ENCODE measurements at regions not wholly inside any gene's neighbourhood (a gene's known extent, or its start where the extent isn't known, plus 50 kb on each side); places are given as distances from the start of the nearest gene placed in this dataset.

GRCh38 chr1:5809207-5809788 lies 182.9 kb downstream of the NPHP4 start:
- H3K4me3 ChIP-seq: no peak overlapping the region
- no peaks in the 10 kb centered on the region for H3K4me1 ChIP-seq
- no peaks in the 10 kb centered on the region for H3K9me3 ChIP-seq
- no peak for TF ChIP-seq EP300 (IDR thresholded peaks at IDR 0.05)
- no peak for TF ChIP-seq POLR2A (IDR thresholded peaks at IDR 0.05)
- no peak for TF ChIP-seq CTCF (IDR thresholded peaks at IDR 0.05)
- TF ChIP-seq POLR2AphosphoS5 (IDR thresholded peaks at IDR 0.05): no peak
- no peaks in the 10 kb centered on the region for H3K36me3 ChIP-seq
- intact Hi-C loops (cut with DNase I): no loop called here
- peaks cover 0 to 10% (median 0%) of the 10 kb centered on the region in 3 donors for H3K27me3 ChIP-seq
- no peak overlapping the region for H3K27ac ChIP-seq
- no peak for DNase-seq
- WGBS, 2 donors: 89 to 94% methylated on average over 9 of the region's 9 CpGs

GRCh38 chr1:5803851-5804250 lies 188.4 kb downstream of the NPHP4 start:
- TF ChIP-seq EP300 (IDR thresholded peaks at IDR 0.05) (no peak), POLR2A (IDR thresholded peaks at IDR 0.05) (no peak), CTCF (IDR thresholded peaks at IDR 0.05) (no peak), POLR2AphosphoS5 (IDR thresholded peaks at IDR 0.05) (no peak)
- intact Hi-C loops (cut with DNase I): no loop called here

GRCh38 chr1:5802606-5803005 lies 189.6 kb downstream of the NPHP4 start:
- TF ChIP-seq CTCF (IDR thresholded peaks at IDR 0.05) (no peak), POLR2AphosphoS5 (IDR thresholded peaks at IDR 0.05) (no peak), POLR2A (IDR thresholded peaks at IDR 0.05) (no peak), EP300 (IDR thresholded peaks at IDR 0.05) (no peak)
- H3K36me3 ChIP-seq: no peaks in the 10 kb centered on the region
- WGBS, 2 donors: 78 to 86% methylated on average over 1 of the region's 1 CpG
- H3K27me3 ChIP-seq: no peaks in the 10 kb centered on the region
- no peaks in the 10 kb centered on the region for H3K4me1 ChIP-seq
- intact Hi-C loops (cut with DNase I): no loop called here
- DNase-seq: no peak
- no peaks in the 10 kb centered on the region for H3K9me3 ChIP-seq
- no peak overlapping the region for H3K27ac ChIP-seq
- H3K4me3 ChIP-seq: no peak overlapping the region

More at GRCh38 chr1:5803851-5804250, 188.4 kb downstream of the NPHP4 start:
- Histone ChIP-seq H3K27me3 (no peaks in the 10 kb centered on the region), H3K36me3 (no peaks in the 10 kb centered on the region), H3K27ac (no peak overlapping the region), H3K4me3 (no peak overlapping the region), H3K4me1 (no peaks in the 10 kb centered on the region), H3K9me3 (no peaks in the 10 kb centered on the region)
- DNase-seq: no peak

- intact Hi-C loops (cut with DNase I): no loop called here
- no peaks in the 10 kb centered on the region for H3K4me1 ChIP-seq
- 90 to 92% methylated on average over 7 of the region's 7 CpGs for WGBS, 2 donors
These were observed 193.3 kb downstream of the NPHP4 start for GRCh38 chr1:5798904-5799303.

More at GRCh38 chr1:5798904-5799303, 193.3 kb downstream of the NPHP4 start:
- H3K27ac ChIP-seq: no peak overlapping the region
- no peaks in the 10 kb centered on the region for H3K9me3 ChIP-seq
- H3K36me3 ChIP-seq: no peaks in the 10 kb centered on the region
- TF ChIP-seq POLR2A (IDR thresholded peaks at IDR 0.05) (no peak), POLR2AphosphoS5 (IDR thresholded peaks at IDR 0.05) (no peak), EP300 (IDR thresholded peaks at IDR 0.05) (no peak), CTCF (IDR thresholded peaks at IDR 0.05) (no peak)
- no peak for DNase-seq
- H3K4me3 ChIP-seq: no peak overlapping the region
- no peaks in the 10 kb centered on the region for H3K27me3 ChIP-seq
